H1 (cell line): ENCODE measurements at regions not wholly inside any gene's neighbourhood (a gene's known extent, or its start where the extent isn't known, plus 50 kb on each side); places are given as distances from the start of the nearest gene placed in this dataset.
A peak's percentile ranks its signal among the peaks of the same experiment; 100 is the strongest.

Experiments used
- TF ChIP-seq, protein P1 (sequence below): fragments of 300-600 bp; sonication (generic); IDR thresholded peaks from 2 replicates; pipeline ENCODE4 v1.7.1; 2012; ENCODE audit warnings: low read length, moderate library complexity, mild to moderate bottlenecking, inconsistent platforms; ENCODE audit not compliant: insufficient replicate concordance

DNA sequence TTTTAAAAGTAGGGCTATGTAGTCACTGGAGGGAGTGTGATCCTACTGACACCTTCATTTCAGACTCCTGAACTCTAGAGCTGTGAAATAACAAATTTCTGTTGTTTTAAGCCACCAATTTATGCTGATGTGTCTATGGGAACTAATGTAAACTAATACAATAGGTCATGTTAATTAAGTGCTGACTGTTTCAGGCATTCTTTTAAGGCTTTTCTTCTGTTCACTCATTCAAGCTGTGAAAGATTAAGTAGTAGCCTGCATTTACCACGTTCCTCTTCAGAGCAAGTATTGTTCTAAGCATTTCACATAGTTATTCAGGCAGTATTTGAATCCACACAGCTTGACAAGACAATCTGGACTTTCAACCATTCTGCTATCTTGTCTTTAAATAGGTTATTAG is 1135.0 kb downstream of the SLITRK1 start (continued):
- TF ChIP-seq, protein P1, sequence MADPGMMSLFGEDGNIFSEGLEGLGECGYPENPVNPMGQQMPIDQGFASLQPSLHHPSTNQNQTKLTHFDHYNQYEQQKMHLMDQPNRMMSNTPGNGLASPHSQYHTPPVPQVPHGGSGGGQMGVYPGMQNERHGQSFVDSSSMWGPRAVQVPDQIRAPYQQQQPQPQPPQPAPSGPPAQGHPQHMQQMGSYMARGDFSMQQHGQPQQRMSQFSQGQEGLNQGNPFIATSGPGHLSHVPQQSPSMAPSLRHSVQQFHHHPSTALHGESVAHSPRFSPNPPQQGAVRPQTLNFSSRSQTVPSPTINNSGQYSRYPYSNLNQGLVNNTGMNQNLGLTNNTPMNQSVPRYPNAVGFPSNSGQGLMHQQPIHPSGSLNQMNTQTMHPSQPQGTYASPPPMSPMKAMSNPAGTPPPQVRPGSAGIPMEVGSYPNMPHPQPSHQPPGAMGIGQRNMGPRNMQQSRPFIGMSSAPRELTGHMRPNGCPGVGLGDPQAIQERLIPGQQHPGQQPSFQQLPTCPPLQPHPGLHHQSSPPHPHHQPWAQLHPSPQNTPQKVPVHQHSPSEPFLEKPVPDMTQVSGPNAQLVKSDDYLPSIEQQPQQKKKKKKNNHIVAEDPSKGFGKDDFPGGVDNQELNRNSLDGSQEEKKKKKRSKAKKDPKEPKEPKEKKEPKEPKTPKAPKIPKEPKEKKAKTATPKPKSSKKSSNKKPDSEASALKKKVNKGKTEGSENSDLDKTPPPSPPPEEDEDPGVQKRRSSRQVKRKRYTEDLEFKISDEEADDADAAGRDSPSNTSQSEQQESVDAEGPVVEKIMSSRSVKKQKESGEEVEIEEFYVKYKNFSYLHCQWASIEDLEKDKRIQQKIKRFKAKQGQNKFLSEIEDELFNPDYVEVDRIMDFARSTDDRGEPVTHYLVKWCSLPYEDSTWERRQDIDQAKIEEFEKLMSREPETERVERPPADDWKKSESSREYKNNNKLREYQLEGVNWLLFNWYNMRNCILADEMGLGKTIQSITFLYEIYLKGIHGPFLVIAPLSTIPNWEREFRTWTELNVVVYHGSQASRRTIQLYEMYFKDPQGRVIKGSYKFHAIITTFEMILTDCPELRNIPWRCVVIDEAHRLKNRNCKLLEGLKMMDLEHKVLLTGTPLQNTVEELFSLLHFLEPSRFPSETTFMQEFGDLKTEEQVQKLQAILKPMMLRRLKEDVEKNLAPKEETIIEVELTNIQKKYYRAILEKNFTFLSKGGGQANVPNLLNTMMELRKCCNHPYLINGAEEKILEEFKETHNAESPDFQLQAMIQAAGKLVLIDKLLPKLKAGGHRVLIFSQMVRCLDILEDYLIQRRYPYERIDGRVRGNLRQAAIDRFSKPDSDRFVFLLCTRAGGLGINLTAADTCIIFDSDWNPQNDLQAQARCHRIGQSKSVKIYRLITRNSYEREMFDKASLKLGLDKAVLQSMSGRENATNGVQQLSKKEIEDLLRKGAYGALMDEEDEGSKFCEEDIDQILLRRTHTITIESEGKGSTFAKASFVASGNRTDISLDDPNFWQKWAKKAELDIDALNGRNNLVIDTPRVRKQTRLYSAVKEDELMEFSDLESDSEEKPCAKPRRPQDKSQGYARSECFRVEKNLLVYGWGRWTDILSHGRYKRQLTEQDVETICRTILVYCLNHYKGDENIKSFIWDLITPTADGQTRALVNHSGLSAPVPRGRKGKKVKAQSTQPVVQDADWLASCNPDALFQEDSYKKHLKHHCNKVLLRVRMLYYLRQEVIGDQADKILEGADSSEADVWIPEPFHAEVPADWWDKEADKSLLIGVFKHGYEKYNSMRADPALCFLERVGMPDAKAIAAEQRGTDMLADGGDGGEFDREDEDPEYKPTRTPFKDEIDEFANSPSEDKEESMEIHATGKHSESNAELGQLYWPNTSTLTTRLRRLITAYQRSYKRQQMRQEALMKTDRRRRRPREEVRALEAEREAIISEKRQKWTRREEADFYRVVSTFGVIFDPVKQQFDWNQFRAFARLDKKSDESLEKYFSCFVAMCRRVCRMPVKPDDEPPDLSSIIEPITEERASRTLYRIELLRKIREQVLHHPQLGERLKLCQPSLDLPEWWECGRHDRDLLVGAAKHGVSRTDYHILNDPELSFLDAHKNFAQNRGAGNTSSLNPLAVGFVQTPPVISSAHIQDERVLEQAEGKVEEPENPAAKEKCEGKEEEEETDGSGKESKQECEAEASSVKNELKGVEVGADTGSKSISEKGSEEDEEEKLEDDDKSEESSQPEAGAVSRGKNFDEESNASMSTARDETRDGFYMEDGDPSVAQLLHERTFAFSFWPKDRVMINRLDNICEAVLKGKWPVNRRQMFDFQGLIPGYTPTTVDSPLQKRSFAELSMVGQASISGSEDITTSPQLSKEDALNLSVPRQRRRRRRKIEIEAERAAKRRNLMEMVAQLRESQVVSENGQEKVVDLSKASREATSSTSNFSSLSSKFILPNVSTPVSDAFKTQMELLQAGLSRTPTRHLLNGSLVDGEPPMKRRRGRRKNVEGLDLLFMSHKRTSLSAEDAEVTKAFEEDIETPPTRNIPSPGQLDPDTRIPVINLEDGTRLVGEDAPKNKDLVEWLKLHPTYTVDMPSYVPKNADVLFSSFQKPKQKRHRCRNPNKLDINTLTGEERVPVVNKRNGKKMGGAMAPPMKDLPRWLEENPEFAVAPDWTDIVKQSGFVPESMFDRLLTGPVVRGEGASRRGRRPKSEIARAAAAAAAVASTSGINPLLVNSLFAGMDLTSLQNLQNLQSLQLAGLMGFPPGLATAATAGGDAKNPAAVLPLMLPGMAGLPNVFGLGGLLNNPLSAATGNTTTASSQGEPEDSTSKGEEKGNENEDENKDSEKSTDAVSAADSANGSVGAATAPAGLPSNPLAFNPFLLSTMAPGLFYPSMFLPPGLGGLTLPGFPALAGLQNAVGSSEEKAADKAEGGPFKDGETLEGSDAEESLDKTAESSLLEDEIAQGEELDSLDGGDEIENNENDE: peak; percentile 80
